GM18858 (cell line): ENCODE measurements at regions not wholly inside any gene's neighbourhood (a gene's known extent, or its start where the extent isn't known, plus 50 kb on each side); places are given as distances from the start of the nearest gene placed in this dataset.
"Not testable (repeated sequence)": the region's sequence is repeated elsewhere in the genome, so short reads cannot be mapped to it uniquely, and the experiment has no call there.

Experiments
- ATAC-seq: cut with Tn5 transposase; IDR thresholded peaks from one replicate; pipeline ENCODE4 v1.9.1; 2021; ENCODE audit not compliant: unreplicated experiment

- no peak for ATAC-seq
Measured at GRCh38 chr4:187467224-187467623, 528.3 kb upstream of the ZFP42 start.

- ATAC-seq: no peak
Measured at GRCh38 chr4:187469627-187470026, 525.9 kb upstream of the ZFP42 start.

- ATAC-seq: no peak
Measured at GRCh38 chr4:187470061-187470460, 525.5 kb upstream of the ZFP42 start.

DNA sequence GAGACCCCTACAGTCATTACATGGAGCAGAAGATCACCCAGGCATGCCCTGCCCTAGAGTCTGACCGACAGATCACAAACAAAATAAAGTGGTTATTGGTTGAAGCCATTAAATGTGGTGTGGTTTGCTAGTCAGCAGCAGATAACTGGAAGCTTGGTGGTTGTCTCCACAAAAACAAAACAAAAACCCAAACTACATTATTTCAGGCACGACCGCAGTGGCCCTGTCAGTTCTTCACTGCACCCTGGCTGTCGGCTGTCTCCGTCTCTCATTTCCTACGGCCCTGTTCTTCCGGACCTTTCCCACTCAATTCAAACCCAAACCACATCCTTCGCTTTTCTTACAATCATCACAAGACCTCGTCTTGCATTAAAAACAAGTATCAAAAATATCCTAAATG, 521.3 kb upstream of the ZFP42 start:
- ATAC-seq: no peak

GRCh38 chr4:187475901-187476300, 519.7 kb upstream of the ZFP42 start:
- no peak for ATAC-seq

- ATAC-seq: no peak
Measured at GRCh38 chr4:187477224-187477623, 518.3 kb upstream of the ZFP42 start.

DNA sequence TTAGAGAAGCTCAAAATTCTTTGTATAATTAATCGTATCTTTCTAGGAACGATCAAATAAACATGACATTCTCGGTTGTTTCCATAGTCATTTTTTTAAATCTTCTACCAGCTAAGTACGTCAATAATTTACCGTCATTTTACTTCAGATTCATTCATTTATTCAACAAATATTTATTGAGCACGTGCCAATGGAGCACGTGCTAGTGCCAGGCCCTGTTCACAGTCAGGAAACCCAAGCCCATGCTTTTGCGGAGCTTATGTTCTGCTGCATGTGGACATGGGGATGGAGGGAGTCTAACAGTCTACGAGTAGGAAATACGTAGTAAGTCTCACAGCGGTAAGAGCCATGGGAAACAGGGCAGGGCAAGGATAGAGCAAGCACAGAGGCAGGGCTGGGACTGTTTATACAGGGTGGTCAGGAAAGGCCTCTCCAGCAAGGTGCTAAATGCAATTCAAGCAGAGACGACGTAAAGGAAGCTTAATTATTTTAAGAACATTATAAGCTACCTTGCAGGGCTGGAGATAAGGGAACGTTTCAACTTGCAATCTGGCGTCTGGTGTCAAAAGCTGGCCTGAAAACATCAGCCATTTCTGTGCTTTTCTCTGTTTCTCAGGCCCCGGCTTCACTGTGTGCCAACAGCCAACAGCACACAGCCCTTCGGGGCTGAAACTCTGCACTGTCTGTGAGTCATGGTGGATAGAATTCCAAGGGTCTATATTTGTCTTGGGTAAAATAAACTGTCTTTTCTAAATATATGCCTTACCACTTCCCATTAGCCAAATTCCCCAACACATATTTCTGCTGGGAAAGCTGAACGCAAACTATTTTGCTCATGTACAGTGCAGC, 517.1 kb upstream of the ZFP42 start:
- no peak for ATAC-seq

- no peak for ATAC-seq
Measured at GRCh38 chr4:187479511-187479910, 516.1 kb upstream of the ZFP42 start.

- ATAC-seq: no peak
Measured at GRCh38 chr4:187480146-187481145, 515.1 kb upstream of the ZFP42 start.

GRCh38 chr4:187484186-187484585, 511.4 kb upstream of the ZFP42 start:
- no peak for ATAC-seq

DNA sequence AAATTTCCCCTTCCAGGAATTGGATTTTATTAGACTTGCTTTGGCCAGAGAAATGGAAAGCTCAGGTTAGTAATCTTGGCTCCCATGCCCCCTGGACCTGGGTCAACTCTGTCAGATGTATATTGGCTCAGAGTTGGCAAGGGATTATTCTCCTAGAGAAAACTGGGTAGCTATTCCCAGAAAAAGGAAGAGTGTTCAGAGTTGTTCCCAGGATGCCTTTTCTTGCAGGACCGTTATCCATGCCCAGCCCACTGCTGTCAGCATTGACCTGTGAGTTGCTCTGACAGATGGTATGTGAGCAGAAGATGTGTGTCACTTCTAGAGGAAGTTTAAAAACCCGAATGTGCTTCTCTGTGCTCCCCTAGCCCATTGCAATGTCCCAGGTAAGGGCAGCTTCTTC, 509.9 kb upstream of the ZFP42 start:
- ATAC-seq: no peak

DNA sequence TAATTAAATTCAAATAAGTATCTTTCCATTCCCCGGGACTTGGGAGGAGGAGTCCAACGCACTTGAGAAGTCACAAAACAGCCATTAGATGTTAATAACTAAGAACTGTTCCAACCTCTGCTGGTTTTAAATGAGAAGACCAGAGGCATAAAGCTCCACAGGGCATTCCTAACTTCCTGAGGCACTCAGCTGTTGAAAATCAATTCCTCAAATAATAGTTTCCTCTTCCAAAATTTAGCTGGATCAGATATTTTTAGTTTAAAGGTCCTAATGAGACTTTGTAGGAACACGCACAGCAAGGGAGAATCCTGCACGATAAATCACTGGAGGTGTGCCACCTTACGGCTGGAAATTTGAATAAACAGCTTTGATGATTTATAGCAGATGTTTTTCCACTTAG, 504.3 kb upstream of the ZFP42 start:
- ATAC-seq: no peak

DNA sequence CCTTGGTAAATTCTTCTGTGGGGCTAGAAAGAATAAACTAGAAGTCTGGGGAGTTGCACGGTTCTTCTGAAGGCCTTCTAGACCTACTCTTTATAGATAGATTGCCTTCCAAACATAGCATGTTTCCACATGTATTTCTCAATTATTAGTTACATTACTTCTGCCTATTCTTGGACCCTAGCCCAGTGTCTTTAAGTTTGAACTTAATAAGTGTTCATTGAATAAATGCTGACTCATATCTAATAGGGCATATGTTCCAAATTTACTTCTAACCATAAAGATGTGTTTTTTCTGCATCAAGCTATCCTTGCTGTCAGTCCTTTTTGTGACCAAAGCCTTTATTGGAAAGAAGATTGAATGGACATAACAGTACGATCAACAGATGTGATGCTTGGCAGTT, 503.6 kb upstream of the ZFP42 start:
- ATAC-seq: no peak

GRCh38 chr4:187493661-187494060, 501.9 kb upstream of the ZFP42 start:
- ATAC-seq: no peak

DNA sequence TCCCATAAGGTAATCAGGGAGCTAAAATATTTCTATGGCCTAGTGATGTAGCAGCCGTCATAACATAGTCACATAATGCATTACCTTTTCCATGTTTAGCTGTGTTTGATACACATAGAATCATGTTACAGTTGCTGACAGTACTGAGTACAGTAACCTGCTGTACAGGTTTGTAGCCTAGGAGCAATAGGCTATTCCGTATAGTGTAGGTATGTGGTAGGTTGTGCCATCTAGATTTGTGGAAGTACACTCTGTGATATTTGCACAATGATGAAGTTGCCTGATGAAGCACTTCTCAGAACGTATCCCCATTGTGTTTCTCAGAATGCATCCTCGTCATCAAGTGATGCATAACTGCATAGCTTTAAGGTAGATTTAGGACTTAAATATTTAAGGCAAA, 495.6 kb upstream of the ZFP42 start:
- no peak for ATAC-seq

DNA sequence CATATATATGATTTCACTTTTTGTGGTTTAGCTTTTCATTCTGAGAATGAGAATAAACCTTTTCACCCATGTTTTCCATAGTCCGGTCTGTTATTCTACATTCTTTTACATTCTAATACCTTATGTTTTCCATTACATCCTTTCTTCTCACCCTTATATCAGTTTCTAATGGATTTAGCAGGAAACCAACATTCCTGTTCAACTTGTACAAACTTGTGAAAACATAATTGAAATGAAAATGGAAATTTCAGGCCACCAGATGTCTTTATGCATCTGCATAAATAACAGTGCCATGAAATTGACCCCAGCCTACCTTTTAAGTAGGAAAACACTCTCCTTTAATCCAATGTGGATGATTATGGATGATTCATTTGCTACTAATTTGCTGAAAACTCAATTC, 494.8 kb upstream of the ZFP42 start:
- no peak for ATAC-seq

- no peak for ATAC-seq
Measured at GRCh38 chr4:187501731-187502130, 493.8 kb upstream of the ZFP42 start.

GRCh38 chr4:187504974-187505797, 490.4 kb upstream of the ZFP42 start:
- ATAC-seq: no peak

DNA sequence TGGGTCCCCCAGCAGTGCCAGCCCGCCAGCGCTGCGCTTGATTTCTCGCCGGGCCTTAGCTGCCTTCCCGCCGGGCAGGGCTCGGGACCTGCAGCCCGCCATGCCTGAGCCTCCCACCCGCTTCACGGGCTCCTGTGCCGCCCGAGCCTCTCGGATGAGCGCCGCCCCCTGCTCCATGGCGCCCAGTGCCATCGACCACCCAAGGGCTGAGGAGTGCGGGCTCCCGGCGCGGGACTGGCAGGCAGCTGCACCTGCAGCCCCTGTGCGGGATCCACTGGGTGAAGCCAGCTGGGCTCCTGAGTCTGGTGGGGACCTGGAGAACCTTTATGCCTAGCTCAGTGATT, 489.8 kb upstream of the ZFP42 start:
- ATAC-seq: not testable (repeated sequence)

GRCh38 chr4:187516224-187516623, 479.3 kb upstream of the ZFP42 start:
- no peak for ATAC-seq

DNA sequence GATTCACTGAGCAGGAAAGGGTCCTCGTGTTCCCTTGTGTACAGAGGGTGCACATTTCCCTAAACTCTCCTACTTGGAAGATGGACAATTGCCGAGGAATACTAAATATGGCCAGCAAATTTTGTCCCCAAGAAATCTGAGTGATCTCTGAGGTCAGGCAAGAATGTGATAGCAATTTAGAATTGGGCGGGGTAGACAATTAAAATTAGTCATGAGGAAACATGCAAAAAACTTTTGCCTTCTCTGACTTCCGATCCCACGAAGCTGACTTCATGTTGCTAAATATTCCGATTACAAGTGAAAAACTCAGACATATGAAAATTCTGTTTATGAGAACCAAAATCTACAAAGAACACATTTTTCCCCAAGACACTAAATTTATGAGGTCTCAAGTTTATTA, 453.9 kb upstream of the ZFP42 start:
- ATAC-seq: no peak
